GM19099 (cell line): ENCODE measurements at regions not wholly inside any gene's neighbourhood (a gene's known extent, or its start where the extent isn't known, plus 50 kb on each side); places are given as distances from the start of the nearest gene placed in this dataset.

Experiments used
- POLR2A ChIP-seq: IDR thresholded peaks from 3 replicates; pipeline ENCODE4 v1.6.1; 2011; ENCODE audit warnings: low read depth; ENCODE audit not compliant: insufficient read length; ENCODE audit errors: extremely low read depth

DNA sequence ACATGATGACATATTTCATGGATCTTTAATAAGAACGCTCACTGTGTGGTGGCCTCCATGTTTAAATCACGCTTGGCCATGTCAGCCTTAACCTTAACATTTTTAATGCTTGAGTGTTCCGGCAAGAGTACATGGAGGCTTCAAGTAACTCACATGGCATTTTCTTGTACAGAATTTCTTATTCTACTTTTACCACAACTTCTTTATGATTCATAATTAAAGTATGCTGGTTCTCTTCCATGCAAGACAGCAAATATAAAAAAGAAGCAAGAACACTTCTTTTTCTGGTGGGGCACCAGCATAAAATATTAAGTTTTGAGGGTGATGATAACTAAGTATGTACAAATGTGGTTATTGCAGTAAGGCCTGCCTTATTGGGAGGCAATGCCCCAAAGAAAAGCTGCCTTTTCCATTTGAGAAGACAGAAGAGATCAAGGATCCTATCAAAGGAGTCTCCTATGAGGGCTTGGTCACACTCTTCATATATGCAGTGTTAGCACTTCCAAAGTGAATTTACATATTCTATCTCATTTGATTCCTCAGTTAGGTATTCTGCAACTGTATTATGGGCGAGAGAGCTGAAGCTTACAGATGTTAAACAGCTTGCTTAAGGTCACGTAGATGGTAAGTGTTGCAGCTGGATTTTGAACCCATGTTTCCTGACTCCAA, 382.7 kb upstream of the MEF2C start:
- no peak for TF ChIP-seq POLR2A

DNA sequence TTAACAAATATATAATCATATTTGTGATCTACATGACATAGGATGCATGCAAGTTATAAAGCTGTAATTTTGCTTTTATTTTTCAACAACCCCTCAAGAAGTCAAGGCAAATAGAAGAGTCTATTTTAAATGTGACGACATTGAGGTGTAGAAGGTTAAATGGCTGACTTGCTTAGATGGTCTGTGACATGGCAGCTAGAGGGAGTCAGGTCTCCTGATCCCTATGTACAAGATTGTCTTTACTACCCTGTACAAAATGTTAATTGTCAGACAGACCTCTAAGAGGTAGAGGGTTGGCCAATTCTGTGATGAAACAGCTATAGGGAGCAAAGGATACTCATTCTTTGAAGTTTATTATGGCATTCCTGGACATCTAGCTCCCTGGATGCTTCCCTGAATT, 380.9 kb upstream of the MEF2C start:
- TF ChIP-seq POLR2A: no peak

GRCh38 chr5:89262030-89262429, 379.0 kb upstream of the MEF2C start:
- TF ChIP-seq POLR2A: no peak

- no peak for TF ChIP-seq POLR2A
Observed at GRCh38 chr5:89260254-89260653, 377.3 kb upstream of the MEF2C start.

GRCh38 chr5:89255845-89256463, 373.0 kb upstream of the MEF2C start:
- TF ChIP-seq POLR2A: no peak

DNA sequence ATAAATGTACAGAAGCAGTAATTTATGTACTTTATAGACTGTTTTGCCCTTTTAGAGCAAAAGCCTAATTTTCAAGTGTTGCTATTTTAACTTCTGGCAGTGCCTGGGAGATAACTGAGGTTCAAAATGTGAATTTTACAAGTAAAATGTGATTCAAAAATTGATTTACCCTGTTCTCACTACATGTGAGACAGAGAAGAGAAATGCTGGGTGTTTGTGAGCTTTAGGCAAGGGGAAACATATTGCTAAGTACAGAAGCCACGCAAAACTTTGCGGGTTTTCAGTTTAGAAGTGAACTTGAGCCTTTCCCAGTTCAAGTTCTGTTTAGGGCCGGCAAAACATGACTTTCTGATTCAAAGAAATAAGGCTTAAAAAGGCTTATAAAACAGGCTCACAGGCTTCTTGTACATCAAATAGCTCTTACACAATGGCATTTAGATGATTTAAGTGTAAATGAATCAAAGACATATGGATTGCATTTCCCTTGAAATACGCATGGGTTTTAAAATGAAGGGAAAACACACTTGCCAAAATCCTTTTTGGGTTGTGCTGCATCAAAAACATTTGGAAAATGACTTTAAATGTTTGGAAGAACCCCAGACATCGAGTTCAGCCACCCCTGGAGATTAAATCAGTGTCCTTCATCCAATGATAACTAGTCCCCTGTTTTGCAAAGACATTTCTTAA, 370.8 kb upstream of the MEF2C start:
- no peak for TF ChIP-seq POLR2A

GRCh38 chr5:89246864-89247263, 363.9 kb upstream of the MEF2C start:
- TF ChIP-seq POLR2A: no peak

DNA sequence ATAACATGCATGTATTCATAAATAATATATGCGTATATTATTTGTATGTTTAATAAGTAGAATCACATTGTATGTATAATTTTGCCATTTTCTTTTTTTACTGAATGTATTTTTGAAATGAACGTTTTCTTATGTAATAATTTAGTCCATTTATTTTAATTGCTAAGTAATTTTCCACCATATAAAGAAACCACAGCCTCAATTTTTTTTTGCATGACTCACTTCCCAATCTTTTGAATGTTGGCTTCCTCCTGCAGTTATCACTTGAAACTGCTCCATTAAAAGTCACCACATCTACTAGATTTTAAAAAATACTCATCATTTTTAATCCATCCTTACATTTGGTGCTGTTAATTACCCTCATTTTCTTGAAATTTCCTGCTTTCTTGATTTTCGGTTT, 363.3 kb upstream of the MEF2C start:
- no peak for TF ChIP-seq POLR2A

- no peak for TF ChIP-seq POLR2A
Observed at GRCh38 chr5:89243611-89244010, 360.6 kb upstream of the MEF2C start.

DNA sequence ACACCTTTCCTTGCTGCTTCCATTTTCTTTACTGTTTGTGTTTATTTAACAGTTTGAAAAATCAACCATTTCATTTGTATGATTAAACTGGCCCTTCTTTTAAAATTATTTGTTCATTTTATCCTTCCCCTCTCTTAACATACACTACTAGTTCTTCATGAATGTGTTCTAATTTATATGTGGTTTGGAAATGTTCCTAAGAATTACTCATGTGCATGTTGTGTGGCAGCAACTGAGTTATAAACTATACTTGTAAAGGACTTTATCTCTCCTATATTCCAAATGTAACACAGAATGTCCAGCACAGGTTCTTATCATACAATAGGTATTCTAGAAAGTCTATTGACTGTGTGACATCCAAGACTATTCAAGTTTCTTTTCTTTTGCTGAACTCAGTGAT, 358.2 kb upstream of the MEF2C start:
- no peak for TF ChIP-seq POLR2A

DNA sequence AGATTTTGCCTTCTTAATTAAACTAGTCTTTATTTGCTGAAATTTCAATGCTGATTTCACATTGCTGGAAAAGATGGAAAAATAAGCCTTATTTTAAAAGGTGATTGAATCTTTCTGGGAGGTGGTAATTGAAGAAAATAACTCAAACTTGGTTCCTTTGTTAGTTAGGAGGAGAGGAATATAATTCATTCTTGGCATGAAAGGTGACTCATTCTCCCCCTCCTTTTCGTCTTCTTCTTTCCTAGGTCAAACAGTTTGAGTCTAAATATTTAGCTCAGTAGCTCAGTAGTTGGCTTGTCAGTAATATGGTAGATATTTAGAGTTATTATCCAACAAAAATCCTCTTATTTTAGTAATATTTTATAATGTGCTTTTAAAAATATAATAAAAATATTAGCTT, 353.9 kb upstream of the MEF2C start:
- no peak for TF ChIP-seq POLR2A

DNA sequence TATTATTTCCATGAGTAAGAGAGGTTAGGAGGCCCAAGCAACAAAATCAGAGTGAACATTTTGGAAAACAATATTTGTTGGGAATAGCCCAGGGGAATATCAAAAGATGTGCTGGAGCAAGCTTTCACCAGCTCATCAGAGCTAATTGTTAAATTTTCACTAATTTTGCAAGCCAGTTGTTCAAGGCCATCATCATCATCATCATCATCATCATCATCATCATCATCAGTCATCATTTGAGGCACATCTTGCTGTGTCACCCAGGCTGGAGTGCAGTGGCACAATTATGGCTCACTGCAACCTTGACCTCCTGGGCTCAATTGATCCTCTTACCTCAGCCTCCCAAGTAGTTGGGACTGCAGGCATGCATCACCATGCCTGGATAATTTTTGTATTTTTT, 350.5 kb upstream of the MEF2C start:
- TF ChIP-seq POLR2A: no peak

DNA sequence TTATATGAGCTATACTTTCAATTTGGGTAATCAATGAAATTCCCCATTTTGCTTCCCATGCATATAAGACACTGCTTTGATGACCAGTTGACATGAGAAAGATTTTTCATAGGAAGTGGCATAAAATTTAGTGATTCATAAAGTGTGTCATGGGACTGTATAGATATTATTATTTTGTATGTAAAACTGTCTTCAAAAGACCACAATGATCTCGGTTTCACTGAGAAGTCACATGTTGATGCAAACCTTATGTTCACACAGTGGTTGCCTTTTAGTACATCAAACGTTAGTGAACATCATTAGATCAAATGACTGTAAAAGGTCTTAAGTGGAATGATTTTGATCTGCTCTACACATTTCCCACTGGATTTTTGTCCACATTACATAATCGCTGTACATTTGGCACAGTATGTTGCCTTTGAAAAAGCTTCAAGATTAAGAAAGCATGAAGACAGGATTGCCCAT, 349.2 kb upstream of the MEF2C start:
- TF ChIP-seq POLR2A: no peak

GRCh38 chr5:89230178-89230577, 347.2 kb upstream of the MEF2C start:
- TF ChIP-seq POLR2A: no peak

DNA sequence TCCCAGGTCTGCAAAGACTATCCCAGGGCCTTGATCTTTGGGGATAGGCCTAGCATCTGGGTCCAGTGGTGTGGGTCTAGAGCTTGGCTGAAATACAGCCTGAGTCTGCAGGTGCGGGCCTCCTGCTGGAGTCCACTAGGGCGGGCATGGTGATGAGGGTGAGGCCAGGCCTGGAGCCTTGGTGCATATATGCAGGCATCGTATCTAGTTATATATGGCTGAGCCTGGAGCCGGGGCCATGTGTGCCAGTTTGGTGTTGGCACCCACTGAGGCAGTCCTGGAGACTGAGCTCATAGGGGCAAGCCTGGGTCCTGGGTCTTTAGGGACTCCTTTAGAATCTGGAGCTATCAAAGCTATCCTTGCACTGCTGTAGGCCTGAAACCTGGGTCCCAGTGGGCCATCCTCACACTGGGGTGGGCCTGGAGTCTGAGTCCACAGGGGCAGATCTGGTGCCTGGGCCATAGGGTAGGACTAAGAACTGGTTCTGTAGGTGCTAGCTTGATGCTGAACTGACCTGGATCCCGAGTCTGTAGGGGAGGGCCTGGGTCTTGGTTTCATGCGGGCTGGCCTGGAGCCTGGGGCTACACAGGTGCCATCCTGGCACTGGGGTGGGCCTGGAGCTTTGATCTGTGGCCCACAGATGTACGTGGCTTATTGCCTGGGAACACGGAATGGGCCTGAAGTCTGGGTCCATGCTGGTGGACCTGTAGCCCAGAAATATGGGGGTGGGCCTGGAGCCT, 346.5 kb upstream of the MEF2C start:
- no peak for TF ChIP-seq POLR2A
